Astrocyte (in vitro differentiated cells and primary cell): ENCODE measurements at regions not wholly inside any gene's neighbourhood (a gene's known extent, or its start where the extent isn't known, plus 50 kb on each side); places are given as distances from the start of the nearest gene placed in this dataset.

ENCODE experiments used
- DNase-seq: peaks from one replicate; pipeline ENCODE4 v3.0.0-alpha.2; 2010; ENCODE audit warnings: low read depth
- FAIRE-seq: peaks from 2 replicates; lab custom pipeline; 2011; peaks lifted over from hg19 to GRCh38; lab: Jason Lieb, UNC
- H2AFZ ChIP-seq: 2 replicates; pipeline ENCODE4 v1.6.0; 2012; ENCODE audit warnings: low read depth, low read length, inconsistent platforms
- H3K27ac ChIP-seq: 2 replicates; pipeline ENCODE4 v1.5.1; 2011; ENCODE audit warnings: low read depth, low read length, inconsistent platforms
- H3K27me3 ChIP-seq: 2 replicates; pipeline ENCODE4 v1.6.0; 2011; ENCODE audit warnings: low read length, inconsistent platforms; ENCODE audit not compliant: insufficient read depth
- H3K36me3 ChIP-seq: 2 replicates; pipeline ENCODE4 v1.5.1; 2011; ENCODE audit warnings: low read length, inconsistent platforms; ENCODE audit not compliant: insufficient read depth
- H3K4me1 ChIP-seq: 2 replicates; pipeline ENCODE4 v1.5.1; 2011; ENCODE audit warnings: low read length, inconsistent platforms; ENCODE audit not compliant: insufficient read depth
- H3K4me2 ChIP-seq: 2 replicates; pipeline ENCODE4 v1.6.0; 2012; ENCODE audit warnings: low read length, inconsistent platforms
- H3K4me3 ChIP-seq: 2 replicates; pipeline ENCODE4 v1.5.1; 2011; ENCODE audit warnings: low read depth, mild to moderate bottlenecking, low read length, inconsistent platforms; ENCODE audit not compliant: insufficient read depth
- H3K79me2 ChIP-seq: 2 replicates; pipeline ENCODE4 v1.6.0; 2012; ENCODE audit warnings: mild to moderate bottlenecking, low read length, inconsistent platforms; ENCODE audit not compliant: insufficient read depth
- H3K9ac ChIP-seq: 2 replicates; pipeline ENCODE4 v1.6.0; 2012; ENCODE audit warnings: mild to moderate bottlenecking, low read length, inconsistent platforms
- H3K9me3 ChIP-seq: 2 replicates; pipeline ENCODE4 v1.5.1; 2012; ENCODE audit warnings: low read depth, mild to moderate bottlenecking, low read length, inconsistent platforms; ENCODE audit not compliant: insufficient read depth
- H4K20me1 ChIP-seq: 2 replicates; pipeline ENCODE4 v1.6.0; 2012; ENCODE audit warnings: low read length, inconsistent platforms; ENCODE audit not compliant: insufficient read depth
- H3K27ac Mint-ChIP-seq: one replicate; pipeline ENCODE4 v1.8.0; 2021; ENCODE audit warnings: mild to moderate bottlenecking, mixed read lengths; ENCODE audit not compliant: unreplicated experiment
- H3K27me3 Mint-ChIP-seq: one replicate; pipeline ENCODE4 v1.8.0; 2021; ENCODE audit warnings: low read depth, mixed read lengths; ENCODE audit not compliant: unreplicated experiment
- H3K36me3 Mint-ChIP-seq: one replicate; pipeline ENCODE4 v1.8.0; 2021; ENCODE audit warnings: low read depth, mixed read lengths; ENCODE audit not compliant: unreplicated experiment
- H3K4me1 Mint-ChIP-seq: one replicate; pipeline ENCODE4 v1.8.0; 2021; ENCODE audit warnings: low read depth, mixed read lengths; ENCODE audit not compliant: unreplicated experiment
- H3K4me3 Mint-ChIP-seq: one replicate; pipeline ENCODE4 v1.8.0; 2021; ENCODE audit warnings: mild to moderate bottlenecking, moderate library complexity, mixed read lengths; ENCODE audit not compliant: unreplicated experiment
- H3K9me3 Mint-ChIP-seq: one replicate; pipeline ENCODE4 v1.8.0; 2021; ENCODE audit warnings: mild to moderate bottlenecking, mixed read lengths; ENCODE audit not compliant: unreplicated experiment
- EZH2 ChIP-seq: IDR thresholded peaks from 2 replicates; pipeline ENCODE4 v1.6.1; 2012; ENCODE audit warnings: mild to moderate bottlenecking, low read length, inconsistent platforms; ENCODE audit not compliant: insufficient read depth
- TF ChIP-seq, protein P1 (sequence below): IDR thresholded peaks from 2 replicates; pipeline ENCODE4 v1.5.1; 2011; ENCODE audit warnings: low read depth, mild to moderate bottlenecking, inconsistent platforms, low read length, moderate library complexity; ENCODE audit not compliant: insufficient read depth

DNA sequence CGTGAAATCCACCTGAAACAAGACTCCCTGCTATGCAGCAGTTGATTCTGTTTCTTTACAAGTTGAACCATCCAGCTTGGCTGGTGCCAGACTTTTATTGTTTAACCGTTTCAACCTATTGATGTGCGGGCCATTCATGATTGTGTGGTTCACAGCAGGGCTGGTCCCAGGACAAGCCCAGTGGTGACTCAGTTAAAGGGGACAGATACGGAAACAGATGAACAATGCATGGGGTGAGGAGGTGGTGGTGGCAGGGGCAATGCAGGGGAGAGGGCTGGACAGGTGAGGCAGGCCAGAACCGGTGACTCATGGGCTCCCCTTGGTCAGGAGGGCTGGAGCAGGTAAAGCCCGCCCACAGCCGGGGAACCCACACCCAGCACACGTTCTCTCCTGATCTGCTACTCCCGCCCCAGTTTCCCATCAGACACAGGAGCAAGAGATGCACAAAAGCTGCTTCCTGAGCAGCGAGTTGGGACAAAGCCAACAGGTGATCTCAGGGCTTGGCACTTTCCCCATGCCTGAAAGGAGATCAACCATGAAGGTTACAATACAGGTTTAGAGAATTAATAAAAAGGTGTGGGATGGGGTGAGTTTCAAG is 232.2 kb downstream of the LY86 start:
- no peak overlapping the region for H3K27ac ChIP-seq
- no peaks in the 10 kb centered on the region for H3K36me3 Mint-ChIP-seq
- no peaks in the 10 kb centered on the region for H3K4me1 Mint-ChIP-seq
- FAIRE-seq (no peak), DNase-seq (no peak)
- TF ChIP-seq, protein P1, sequence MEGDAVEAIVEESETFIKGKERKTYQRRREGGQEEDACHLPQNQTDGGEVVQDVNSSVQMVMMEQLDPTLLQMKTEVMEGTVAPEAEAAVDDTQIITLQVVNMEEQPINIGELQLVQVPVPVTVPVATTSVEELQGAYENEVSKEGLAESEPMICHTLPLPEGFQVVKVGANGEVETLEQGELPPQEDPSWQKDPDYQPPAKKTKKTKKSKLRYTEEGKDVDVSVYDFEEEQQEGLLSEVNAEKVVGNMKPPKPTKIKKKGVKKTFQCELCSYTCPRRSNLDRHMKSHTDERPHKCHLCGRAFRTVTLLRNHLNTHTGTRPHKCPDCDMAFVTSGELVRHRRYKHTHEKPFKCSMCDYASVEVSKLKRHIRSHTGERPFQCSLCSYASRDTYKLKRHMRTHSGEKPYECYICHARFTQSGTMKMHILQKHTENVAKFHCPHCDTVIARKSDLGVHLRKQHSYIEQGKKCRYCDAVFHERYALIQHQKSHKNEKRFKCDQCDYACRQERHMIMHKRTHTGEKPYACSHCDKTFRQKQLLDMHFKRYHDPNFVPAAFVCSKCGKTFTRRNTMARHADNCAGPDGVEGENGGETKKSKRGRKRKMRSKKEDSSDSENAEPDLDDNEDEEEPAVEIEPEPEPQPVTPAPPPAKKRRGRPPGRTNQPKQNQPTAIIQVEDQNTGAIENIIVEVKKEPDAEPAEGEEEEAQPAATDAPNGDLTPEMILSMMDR, result no peak
- TF ChIP-seq EZH2, result no peak
- H3K36me3 ChIP-seq, result no peaks in the 10 kb centered on the region
- no peaks in the 10 kb centered on the region for H3K79me2 ChIP-seq
- no peak overlapping the region for H2AFZ ChIP-seq
- H3K27me3 Mint-ChIP-seq, result peaks cover 19% of the 10 kb centered on the region
- H3K27ac Mint-ChIP-seq, result no peak overlapping the region
- H3K27me3 ChIP-seq, result peaks cover 7% of the 10 kb centered on the region
- H3K4me1 ChIP-seq, result no peaks in the 10 kb centered on the region
- no peaks in the 10 kb centered on the region for H3K9me3 ChIP-seq
- H3K4me2 ChIP-seq, result no peak overlapping the region
- no peak overlapping the region for H3K9ac ChIP-seq
- H3K4me3 ChIP-seq, result no peak overlapping the region
- no peak overlapping the region for H3K4me3 Mint-ChIP-seq
- no peaks in the 10 kb centered on the region for H4K20me1 ChIP-seq
- no peaks in the 10 kb centered on the region for H3K9me3 Mint-ChIP-seq

DNA sequence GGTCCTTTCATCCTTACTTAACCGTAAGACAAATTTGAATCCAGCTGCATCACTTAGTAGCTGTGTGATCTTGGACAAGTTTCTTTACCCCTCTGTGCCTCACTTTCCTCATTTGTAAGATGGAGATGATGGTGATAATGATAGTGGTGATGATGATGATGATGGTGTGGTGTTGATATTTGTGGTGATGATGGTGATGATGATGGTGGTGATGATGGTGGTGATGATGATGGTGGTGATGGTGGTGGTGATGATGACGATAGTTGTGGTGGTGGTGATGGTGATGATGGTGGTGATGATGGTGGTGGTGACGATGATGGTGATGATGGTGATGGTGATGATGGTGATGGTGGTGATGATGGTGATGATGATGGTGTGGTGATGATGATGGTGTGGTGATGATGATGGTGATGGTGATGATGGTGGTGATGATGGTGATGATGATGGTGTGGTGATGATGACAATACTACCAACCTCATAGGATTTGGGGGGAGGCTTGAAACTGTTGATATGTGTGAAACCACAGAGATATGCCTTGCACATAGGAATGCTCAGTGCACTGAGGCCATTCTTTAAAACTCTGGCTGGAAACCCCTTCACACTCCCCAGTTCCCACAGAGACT is 233.2 kb downstream of the LY86 start:
- H3K9me3 ChIP-seq, result no peaks in the 10 kb centered on the region
- H3K79me2 ChIP-seq, result no peaks in the 10 kb centered on the region
- H3K4me1 ChIP-seq, result no peaks in the 10 kb centered on the region
- DNase-seq, result no peak
- no peak overlapping the region for H3K27ac ChIP-seq
- no peaks in the 10 kb centered on the region for H3K36me3 Mint-ChIP-seq
- no peak overlapping the region for H3K27ac Mint-ChIP-seq
- H3K27me3 Mint-ChIP-seq, result peaks cover 19% of the 10 kb centered on the region
- no peaks in the 10 kb centered on the region for H3K36me3 ChIP-seq
- H4K20me1 ChIP-seq, result no peaks in the 10 kb centered on the region
- H3K4me1 Mint-ChIP-seq, result no peaks in the 10 kb centered on the region
- H3K27me3 ChIP-seq, result peaks cover 7% of the 10 kb centered on the region
- no peak overlapping the region for H3K4me3 ChIP-seq
- H3K4me3 Mint-ChIP-seq, result no peak overlapping the region
- no peak overlapping the region for H2AFZ ChIP-seq
- H3K4me2 ChIP-seq, result no peak overlapping the region
- no peaks in the 10 kb centered on the region for H3K9me3 Mint-ChIP-seq
- H3K9ac ChIP-seq, result no peak overlapping the region
- FAIRE-seq, result no peak
- TF ChIP-seq, protein P1, result no peak
- TF ChIP-seq EZH2, result no peak

DNA sequence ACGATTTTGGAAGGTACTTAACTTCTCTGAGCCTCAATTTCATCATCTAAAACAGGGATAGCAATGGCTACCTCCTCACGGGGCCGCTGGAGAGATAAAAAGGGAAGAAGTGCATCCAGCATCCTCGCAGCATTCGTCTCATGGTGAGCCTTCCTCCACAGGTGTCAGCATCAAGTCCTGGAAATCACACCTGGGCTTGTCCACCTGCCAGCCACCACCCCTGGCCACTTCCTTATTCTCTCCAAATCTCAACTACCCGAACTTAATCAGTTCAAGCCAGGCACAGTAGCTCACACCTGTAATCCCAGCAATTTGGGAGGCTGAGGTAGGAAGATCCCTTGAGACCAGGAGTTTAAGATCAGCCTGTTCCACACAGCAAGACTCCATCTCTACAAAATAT is 234.5 kb downstream of the LY86 start:
- no peak for FAIRE-seq

More for the DNA sequence above, 234.5 kb downstream of the LY86 start:
- Histone ChIP-seq H3K27ac (no peak overlapping the region), H3K4me2 (no peak overlapping the region), H3K9me3 (no peaks in the 10 kb centered on the region), H2AFZ (no peak overlapping the region), H3K4me1 (no peaks in the 10 kb centered on the region), H3K9ac (no peak overlapping the region), H3K27me3 (peaks cover 7% of the 10 kb centered on the region), H3K4me3 (no peak overlapping the region), H3K79me2 (no peaks in the 10 kb centered on the region), H3K36me3 (no peaks in the 10 kb centered on the region), H4K20me1 (no peaks in the 10 kb centered on the region)
- no peak overlapping the region for H3K27ac Mint-ChIP-seq
- H3K9me3 Mint-ChIP-seq, result no peaks in the 10 kb centered on the region
- no peak for DNase-seq
- H3K27me3 Mint-ChIP-seq, result peaks cover 24% of the 10 kb centered on the region
- H3K4me1 Mint-ChIP-seq, result no peaks in the 10 kb centered on the region
- H3K4me3 Mint-ChIP-seq, result no peak overlapping the region
- H3K36me3 Mint-ChIP-seq, result no peaks in the 10 kb centered on the region
- no peak for TF ChIP-seq EZH2
- TF ChIP-seq, protein P1, result no peak
